GM12891 (cell line): ENCODE measurements at regions not wholly inside any gene's neighbourhood (a gene's known extent, or its start where the extent isn't known, plus 50 kb on each side); places are given as distances from the start of the nearest gene placed in this dataset.

Experiments used
- DNase-seq: peaks from one replicate; pipeline ENCODE4 v3.0.0; 2011; ENCODE audit warnings: low spot score; ENCODE audit not compliant: insufficient read length
- FAIRE-seq: peaks from 2 replicates; lab custom pipeline; 2011; peaks lifted over from hg19 to GRCh38; lab: Jason Lieb, UNC
- PAX5 ChIP-seq: IDR thresholded peaks from 2 replicates; pipeline ENCODE4 v1.6.1; 2011; ENCODE audit warnings: low read length, moderate library complexity, mild to moderate bottlenecking; ENCODE audit not compliant: insufficient read depth, severe bottlenecking
- POLR2A ChIP-seq: IDR thresholded peaks from 2 replicates; pipeline ENCODE4 v1.6.1; 2011; ENCODE audit warnings: low read depth, low read length, control low read depth
- POLR2AphosphoS5 ChIP-seq: IDR thresholded peaks from 2 replicates; pipeline ENCODE4 v1.6.1; 2011; ENCODE audit warnings: low read depth, low read length, control low read depth
- POU2F2 ChIP-seq: IDR thresholded peaks from 2 replicates; pipeline ENCODE4 v1.6.1; 2011; ENCODE audit warnings: low read depth, mild to moderate bottlenecking, control low read depth, low read length, moderate library complexity
- SPI1 ChIP-seq: IDR thresholded peaks from 2 replicates; pipeline ENCODE4 v1.6.1; 2011; ENCODE audit warnings: low read depth, low read length, control low read depth
- TAF1 ChIP-seq: IDR thresholded peaks from 2 replicates; pipeline ENCODE4 v1.6.1; 2011; ENCODE audit warnings: low read depth, low read length, control low read depth

DNA sequence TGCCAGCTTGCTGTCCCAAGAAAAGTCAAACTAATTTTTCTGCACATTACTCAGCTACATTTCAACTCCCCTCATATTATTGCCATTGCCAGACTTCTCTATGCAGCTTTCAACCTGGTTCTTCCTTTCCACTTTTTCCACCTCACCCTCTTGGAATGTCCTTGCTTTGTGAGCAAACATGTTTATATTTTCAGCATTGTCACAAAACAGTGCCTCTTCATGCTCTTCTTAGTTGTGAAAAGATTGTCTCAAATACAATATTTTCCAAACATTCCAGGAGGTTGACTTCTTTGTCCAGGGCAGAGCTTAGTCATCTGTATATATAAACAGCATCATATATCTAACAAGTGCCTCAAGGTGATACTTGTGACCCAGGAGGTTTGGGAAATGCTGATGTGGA is 803.3 kb upstream of the CELF4 start:
- TF ChIP-seq SPI1 = no peak
- TF ChIP-seq POU2F2 = no peak
- TF ChIP-seq PAX5 = no peak
- no peak for TF ChIP-seq POLR2A
- TF ChIP-seq TAF1 = no peak
- TF ChIP-seq POLR2AphosphoS5 = no peak
- no peak for FAIRE-seq
- DNase-seq = no peak

DNA sequence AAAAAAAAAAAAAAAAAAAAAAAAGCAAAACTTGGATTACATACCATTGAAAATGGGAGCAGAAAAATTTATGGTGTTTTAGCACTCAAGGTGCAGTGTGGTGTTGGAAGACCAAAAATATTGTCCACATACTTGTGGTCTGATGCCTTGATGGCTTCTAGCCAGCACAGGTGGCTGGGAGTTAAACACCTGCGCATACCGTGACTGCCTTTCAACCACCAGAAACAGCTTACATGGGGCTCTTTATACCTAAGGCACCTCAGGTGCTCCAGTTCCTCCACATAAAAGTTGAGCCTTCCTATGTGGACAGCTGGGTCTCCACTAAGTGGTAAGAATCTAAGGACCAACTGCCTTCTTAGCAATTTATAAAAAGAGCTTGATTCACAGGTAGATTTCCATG is 802.6 kb upstream of the CELF4 start:
- TF ChIP-seq PAX5 = no peak
- no peak for TF ChIP-seq POLR2AphosphoS5
- TF ChIP-seq SPI1 = no peak
- no peak for TF ChIP-seq TAF1
- no peak for TF ChIP-seq POU2F2
- TF ChIP-seq POLR2A = no peak
- FAIRE-seq (no peak), DNase-seq (no peak)

GRCh38 chr18:38367473-38367872 is 801.9 kb upstream of the CELF4 start:
- TF ChIP-seq SPI1 (no peak), PAX5 (no peak), TAF1 (no peak), POLR2AphosphoS5 (no peak), POU2F2 (no peak)
- DNase-seq (no peak), FAIRE-seq (no peak)

DNA sequence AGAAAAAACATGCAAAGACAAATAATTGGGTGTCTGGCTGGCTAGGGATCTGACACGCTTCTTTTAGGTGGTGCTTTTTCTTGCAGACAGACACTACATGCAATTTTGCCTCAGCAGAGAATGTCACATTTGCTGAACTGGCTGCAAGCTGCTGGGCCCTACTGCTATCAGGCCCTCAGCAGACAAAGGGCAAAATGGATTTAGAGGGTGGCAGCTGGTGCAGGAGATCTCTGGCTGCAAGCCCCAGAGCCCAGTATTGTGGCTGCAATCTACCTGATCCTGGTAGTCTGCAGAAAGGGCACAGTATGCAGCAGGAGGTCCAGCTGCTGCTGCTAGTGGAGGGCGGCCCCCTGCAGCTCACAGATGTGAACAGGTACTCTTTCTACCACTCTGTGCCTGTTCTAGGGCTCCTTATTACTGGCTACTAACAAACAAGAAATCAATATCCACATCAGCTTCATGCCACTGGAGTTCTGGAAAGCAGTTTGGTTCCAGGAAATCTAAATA is 796.7 kb upstream of the CELF4 start:
- DNase-seq = no peak
- FAIRE-seq = no peak
- TF ChIP-seq SPI1 = no peak
- no peak for TF ChIP-seq TAF1
- no peak for TF ChIP-seq PAX5
- TF ChIP-seq POLR2A = no peak
- no peak for TF ChIP-seq POLR2AphosphoS5
- no peak for TF ChIP-seq POU2F2

DNA sequence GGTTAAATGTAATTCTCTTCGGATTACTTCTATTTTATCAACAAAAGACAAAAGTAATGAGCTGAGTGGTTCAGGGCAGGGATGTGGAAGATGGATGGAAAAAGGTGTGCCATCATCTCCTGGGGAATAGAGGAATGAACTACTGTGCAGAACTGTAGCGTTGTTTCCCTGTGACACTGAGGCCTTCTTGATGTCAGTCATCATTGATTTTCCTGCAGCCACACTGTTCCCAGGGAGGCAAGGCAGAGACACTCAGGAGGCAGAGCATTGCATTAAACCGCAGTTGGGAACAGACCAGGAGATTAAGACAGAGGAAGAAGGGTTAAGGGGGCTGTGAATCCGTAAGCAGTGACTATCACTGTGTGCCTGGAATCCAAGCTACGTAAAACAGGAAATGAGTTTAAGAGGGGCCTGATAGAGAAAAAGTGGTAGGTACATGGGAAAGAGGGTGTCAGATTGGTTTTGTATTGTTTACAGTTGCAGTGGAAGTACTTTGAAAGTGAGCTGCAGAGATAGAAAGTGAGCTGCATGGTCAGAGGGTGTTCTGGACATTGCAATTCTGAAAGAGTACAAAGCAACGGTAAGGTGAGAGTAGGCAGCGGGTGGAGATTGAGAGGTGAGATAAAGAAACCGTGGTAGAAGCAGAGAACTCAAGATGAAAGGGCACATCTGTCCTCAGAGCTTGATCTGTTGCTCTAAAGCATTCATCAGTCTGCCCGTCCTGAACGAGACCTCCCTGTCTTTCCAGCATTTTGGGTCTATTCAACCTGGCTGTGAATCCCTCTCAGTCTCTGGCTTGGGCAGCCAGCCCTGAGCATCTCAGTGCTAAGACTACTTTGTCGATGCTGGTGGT is 793.4 kb upstream of the CELF4 start:
- no peak for DNase-seq

DNA sequence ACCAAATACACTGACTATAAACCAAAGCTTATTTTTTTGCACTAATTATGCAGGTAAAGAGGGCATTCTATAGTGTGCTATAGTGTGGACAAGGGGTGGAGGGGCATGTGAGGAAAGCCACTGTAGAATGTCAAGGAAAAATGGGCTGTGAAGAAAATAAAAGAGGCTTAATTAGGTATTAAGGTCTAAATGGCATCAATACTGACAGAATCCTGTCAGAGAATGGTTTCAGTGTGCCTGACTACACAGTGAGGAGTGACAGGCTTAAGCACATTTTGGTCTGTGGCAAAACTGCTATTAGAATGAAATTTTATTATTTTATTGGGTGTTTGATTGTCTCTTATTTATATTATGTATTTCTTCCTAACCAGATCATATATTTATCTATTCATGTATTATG is 787.6 kb upstream of the CELF4 start:
- FAIRE-seq = no peak
- DNase-seq = no peak
- TF ChIP-seq POLR2AphosphoS5 (no peak), TAF1 (no peak), POU2F2 (no peak), SPI1 (no peak), POLR2A (no peak), PAX5 (no peak)

More for the DNA sequence above, 793.4 kb upstream of the CELF4 start:
- TF ChIP-seq POLR2AphosphoS5 (no peak), POU2F2 (no peak), PAX5 (no peak), TAF1 (no peak), POLR2A (no peak), SPI1 (no peak)
- FAIRE-seq = no peak

GRCh38 chr18:38350141-38350540 is 784.5 kb upstream of the CELF4 start:
- FAIRE-seq (no peak), DNase-seq (no peak)
- no peak for TF ChIP-seq POLR2A
- TF ChIP-seq PAX5 = no peak
- TF ChIP-seq POU2F2 = no peak
- TF ChIP-seq POLR2AphosphoS5 = no peak
- TF ChIP-seq SPI1 = no peak
- TF ChIP-seq TAF1 = no peak

DNA sequence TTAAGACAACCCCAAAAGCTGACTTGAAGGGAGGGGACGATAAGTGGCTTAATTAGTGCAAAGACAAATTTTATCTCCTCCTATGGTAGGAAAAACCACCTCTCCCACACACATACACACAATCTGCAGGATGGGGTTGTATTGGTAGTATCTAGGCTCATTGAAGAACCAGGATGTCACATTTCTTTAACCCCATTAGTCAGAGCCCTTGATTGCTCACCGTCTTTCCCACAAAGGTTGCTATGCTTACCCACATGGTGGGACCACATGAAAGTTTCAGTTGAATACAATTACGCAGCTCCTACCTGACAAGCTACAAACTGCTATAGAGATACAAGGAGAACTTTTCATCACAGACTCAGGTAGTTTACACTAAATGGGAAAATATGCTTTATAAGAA is 765.0 kb upstream of the CELF4 start:
- FAIRE-seq = no peak
- DNase-seq = no peak
- TF ChIP-seq TAF1 (no peak), POLR2AphosphoS5 (no peak), SPI1 (no peak)

DNA sequence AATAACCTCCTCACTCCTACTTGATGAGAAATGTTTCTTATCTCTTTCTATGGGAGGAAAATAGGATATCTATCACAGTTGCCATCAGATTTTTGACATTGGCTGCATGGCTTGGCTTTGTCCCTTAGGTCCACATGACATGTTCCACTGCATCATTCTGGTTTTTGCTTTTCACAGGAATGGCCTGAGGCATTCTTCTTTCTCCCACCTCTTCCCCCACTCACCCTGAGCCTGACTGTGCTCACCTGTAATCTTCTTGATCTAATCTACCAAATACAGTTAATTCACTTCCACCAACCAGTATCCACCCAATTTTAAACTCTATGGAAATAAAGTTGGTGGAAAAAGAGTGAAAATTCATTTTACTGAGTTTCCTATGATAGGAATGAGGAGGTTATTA is 763.5 kb upstream of the CELF4 start:
- FAIRE-seq = no peak
- TF ChIP-seq POLR2A (no peak), TAF1 (no peak), SPI1 (no peak), POLR2AphosphoS5 (no peak), POU2F2 (no peak), PAX5 (no peak)
- no peak for DNase-seq

- DNase-seq (no peak), FAIRE-seq (no peak)
- TF ChIP-seq POU2F2 (no peak), POLR2AphosphoS5 (no peak), POLR2A (no peak), PAX5 (no peak), TAF1 (no peak), SPI1 (no peak)
These were observed 756.6 kb upstream of the CELF4 start for GRCh38 chr18:38322206-38322605.
